CD1c-positive myeloid dendritic cell (primary cell): ENCODE measurements at regions not wholly inside any gene's neighbourhood (a gene's known extent, or its start where the extent isn't known, plus 50 kb on each side); places are given as distances from the start of the nearest gene placed in this dataset.

Experiments used
- DNase-seq: peaks from one replicate; pipeline ENCODE4 v3.0.0-alpha.2; 2016; ENCODE audit errors: extremely low spot score

- DNase-seq: no peak
Measured at GRCh38 chr6:168968228-168968627, 285.4 kb downstream of the THBS2 start.

GRCh38 chr6:168967281-168967925 is 286.2 kb downstream of the THBS2 start:
- no peak for DNase-seq

- DNase-seq: no peak
Measured at GRCh38 chr6:168964138-168964835, 289.4 kb downstream of the THBS2 start.

- DNase-seq: no peak
Measured at GRCh38 chr6:168962886-168963285, 290.8 kb downstream of the THBS2 start.

- no peak for DNase-seq
Measured at GRCh38 chr6:168961264-168961656, 292.4 kb downstream of the THBS2 start.

- no peak for DNase-seq
Measured at GRCh38 chr6:168960551-168961263, 292.9 kb downstream of the THBS2 start.

GRCh38 chr6:168959696-168960095 is 293.9 kb downstream of the THBS2 start:
- DNase-seq: no peak

- peak; percentile 59 for DNase-seq
Measured at GRCh38 chr6:168956884-168957730, 296.5 kb downstream of the THBS2 start.

GRCh38 chr6:168956141-168956838 is 297.4 kb downstream of the THBS2 start:
- no peak for DNase-seq

- no peak for DNase-seq
Measured at GRCh38 chr6:168953461-168953860, 300.2 kb downstream of the THBS2 start.

GRCh38 chr6:168951217-168951616 is 302.4 kb downstream of the THBS2 start:
- no peak for DNase-seq

- no peak for DNase-seq
Measured at GRCh38 chr6:168950858-168951214, 302.8 kb downstream of the THBS2 start.

- DNase-seq: no peak
Measured at GRCh38 chr6:168949981-168950857, 303.4 kb downstream of the THBS2 start.

GRCh38 chr6:168948990-168949531 is 304.6 kb downstream of the THBS2 start:
- no peak for DNase-seq

GRCh38 chr6:168948002-168948401 is 305.6 kb downstream of the THBS2 start:
- no peak for DNase-seq

- no peak for DNase-seq
Measured at GRCh38 chr6:168943231-168943905, 310.3 kb downstream of the THBS2 start.

GRCh38 chr6:168942646-168943045 is 311.0 kb downstream of the THBS2 start:
- DNase-seq: no peak

GRCh38 chr6:168941036-168941435 is 312.6 kb downstream of the THBS2 start:
- no peak for DNase-seq

GRCh38 chr6:168939796-168940195 is 313.9 kb downstream of the THBS2 start:
- DNase-seq: no peak

GRCh38 chr6:168939041-168939440 is 314.6 kb downstream of the THBS2 start:
- DNase-seq: no peak
